ENCODE measurements at regions not wholly inside any gene's neighbourhood (a gene's known extent, or its start where the extent isn't known, plus 50 kb on each side); places are given as distances from the start of the nearest gene placed in this dataset.
"Not testable (repeated sequence)": the region's sequence is repeated elsewhere in the genome, so short reads cannot be mapped to it uniquely, and the experiment has no call there.

GRCh38 chr4:53943345-53944085 lies 120.9 kb downstream of the CHIC2 start:
- intact Hi-C loops (cut with DNase I; ENCODE audit: low total_unique reads), result no loop called here
- TF ChIP-seq, protein P1, sequence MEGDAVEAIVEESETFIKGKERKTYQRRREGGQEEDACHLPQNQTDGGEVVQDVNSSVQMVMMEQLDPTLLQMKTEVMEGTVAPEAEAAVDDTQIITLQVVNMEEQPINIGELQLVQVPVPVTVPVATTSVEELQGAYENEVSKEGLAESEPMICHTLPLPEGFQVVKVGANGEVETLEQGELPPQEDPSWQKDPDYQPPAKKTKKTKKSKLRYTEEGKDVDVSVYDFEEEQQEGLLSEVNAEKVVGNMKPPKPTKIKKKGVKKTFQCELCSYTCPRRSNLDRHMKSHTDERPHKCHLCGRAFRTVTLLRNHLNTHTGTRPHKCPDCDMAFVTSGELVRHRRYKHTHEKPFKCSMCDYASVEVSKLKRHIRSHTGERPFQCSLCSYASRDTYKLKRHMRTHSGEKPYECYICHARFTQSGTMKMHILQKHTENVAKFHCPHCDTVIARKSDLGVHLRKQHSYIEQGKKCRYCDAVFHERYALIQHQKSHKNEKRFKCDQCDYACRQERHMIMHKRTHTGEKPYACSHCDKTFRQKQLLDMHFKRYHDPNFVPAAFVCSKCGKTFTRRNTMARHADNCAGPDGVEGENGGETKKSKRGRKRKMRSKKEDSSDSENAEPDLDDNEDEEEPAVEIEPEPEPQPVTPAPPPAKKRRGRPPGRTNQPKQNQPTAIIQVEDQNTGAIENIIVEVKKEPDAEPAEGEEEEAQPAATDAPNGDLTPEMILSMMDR (IDR thresholded peaks at IDR 0.05 in 4 of 5, conservative IDR thresholded peaks at IDR 0.05 in 1 of 5), result no peak
- TF ChIP-seq POLR2A (IDR thresholded peaks at IDR 0.05), result no peak
- H3K27ac ChIP-seq, result no peak overlapping the region
- no peaks in the 10 kb centered on the region for H3K4me1 ChIP-seq
- peaks cover 0 to 3% (median 0%) of the 10 kb centered on the region in 3 donors for H3K9me3 ChIP-seq
- H3K4me3 ChIP-seq, result no peak overlapping the region
- in situ Hi-C loops (cut with MboI; ENCODE audit: low sequenced_read_pairs in 4 of 4), result loop anchor here in 1 of 4 donors (25.0 kb wide), 1 partner anchor 756 kb away; no protein-coding TSS in a partner anchor
- ATAC-seq (no peak), DNase-seq (no peak)
- H3K27me3 ChIP-seq, result no peaks in the 10 kb centered on the region
- peaks cover 0 to 3% of the 10 kb centered on the region in 2 donors for H3K36me3 ChIP-seq

DNA sequence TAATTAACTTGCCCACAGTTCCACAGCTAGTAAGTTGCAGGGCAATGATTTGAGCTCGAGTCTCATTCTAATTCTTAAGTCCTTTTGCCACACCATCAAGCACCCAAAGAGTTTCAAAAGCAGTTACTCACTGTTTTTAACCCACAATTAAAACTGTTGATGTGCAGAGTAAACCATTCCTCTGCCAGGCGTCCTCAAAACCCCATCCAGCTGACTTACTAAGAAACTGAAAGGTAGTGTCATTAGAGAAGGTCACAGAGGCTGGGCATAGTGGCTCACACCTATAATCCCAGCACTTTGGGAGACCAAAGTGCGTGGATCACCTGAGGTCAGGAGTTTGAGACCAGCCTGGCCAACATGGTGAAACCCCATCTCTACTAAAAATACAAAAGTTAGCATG lies 121.7 kb downstream of the CHIC2 start:
- TF ChIP-seq POLR2A (IDR thresholded peaks at IDR 0.05), result no peak
- TF ChIP-seq, protein P1 (IDR thresholded peaks at IDR 0.05 in 4 of 5, conservative IDR thresholded peaks at IDR 0.05 in 1 of 5), result no peak
- in situ Hi-C loops (cut with MboI; ENCODE audit: low sequenced_read_pairs in 4 of 4) (loop anchor here in 1 of 4 donors (25.0 kb wide), 1 partner anchor 755 kb away; no protein-coding TSS in a partner anchor), intact Hi-C loops (cut with DNase I; ENCODE audit: low total_unique reads) (no loop called here)
- H3K9me3 ChIP-seq, result peaks cover 0 to 3% (median 0%) of the 10 kb centered on the region in 3 donors
- no peaks in the 10 kb centered on the region for H3K4me1 ChIP-seq
- ATAC-seq (no peak), DNase-seq (no peak)
- H3K27me3 ChIP-seq, result no peaks in the 10 kb centered on the region
- H3K36me3 ChIP-seq, result peaks cover 0 to 3% of the 10 kb centered on the region in 2 donors
- no peak overlapping the region for H3K4me3 ChIP-seq
- H3K27ac ChIP-seq, result no peak overlapping the region

- in situ Hi-C loops (cut with MboI; ENCODE audit: low sequenced_read_pairs in 4 of 4), result loop anchor here in 1 of 4 donors (25.0 kb wide), 1 partner anchor 754 kb away; no protein-coding TSS in a partner anchor
- intact Hi-C loops (cut with DNase I; ENCODE audit: low total_unique reads), result no loop called here
Measured at GRCh38 chr4:53941331-53941730, 123.1 kb downstream of the CHIC2 start.

GRCh38 chr4:53939892-53940291 lies 124.5 kb downstream of the CHIC2 start:
- intact Hi-C loops (cut with DNase I; ENCODE audit: low total_unique reads); H3K9me3 ChIP-seq; ATAC-seq; H3K27me3 ChIP-seq; DNase-seq; H3K4me3 ChIP-seq; H3K4me1 ChIP-seq; H3K36me3 ChIP-seq; H3K27ac ChIP-seq: not testable (repeated sequence)
- in situ Hi-C loops (cut with MboI; ENCODE audit: low sequenced_read_pairs in 4 of 4), result loop anchor here in 1 of 4 donors (25.0 kb wide), 1 partner anchor 753 kb away; no protein-coding TSS in a partner anchor

More at GRCh38 chr4:53941331-53941730, 123.1 kb downstream of the CHIC2 start:
- no peaks in the 10 kb centered on the region for H3K27me3 ChIP-seq
- TF ChIP-seq, protein P1 (IDR thresholded peaks at IDR 0.05 in 4 of 5, conservative IDR thresholded peaks at IDR 0.05 in 1 of 5), result no peak
- no peak for TF ChIP-seq POLR2A (IDR thresholded peaks at IDR 0.05)
- ATAC-seq (no peak), DNase-seq (no peak)
- H3K4me3 ChIP-seq, result no peak overlapping the region
- H3K36me3 ChIP-seq, result peaks cover 0 to 3% of the 10 kb centered on the region in 2 donors
- H3K4me1 ChIP-seq, result no peaks in the 10 kb centered on the region
- peaks cover 0 to 3% (median 0%) of the 10 kb centered on the region in 3 donors for H3K9me3 ChIP-seq
- no peak overlapping the region for H3K27ac ChIP-seq

GRCh38 chr4:53937918-53938317 lies 126.5 kb downstream of the CHIC2 start:
- no peak overlapping the region for H3K4me3 ChIP-seq
- no peak for ATAC-seq
- intact Hi-C loops (cut with DNase I; ENCODE audit: low total_unique reads), result no loop called here
- H3K27ac ChIP-seq, result no peak overlapping the region
- H3K9me3 ChIP-seq, result peaks cover 0 to 3% (median 0%) of the 10 kb centered on the region in 3 donors
- H3K27me3 ChIP-seq, result no peaks in the 10 kb centered on the region
- TF ChIP-seq POLR2A (IDR thresholded peaks at IDR 0.05), result no peak
- TF ChIP-seq, protein P1 (IDR thresholded peaks at IDR 0.05 in 4 of 5, conservative IDR thresholded peaks at IDR 0.05 in 1 of 5), result no peak
- DNase-seq, result no peak
- H3K4me1 ChIP-seq, result no peaks in the 10 kb centered on the region
- peaks cover 0 to 3% of the 10 kb centered on the region in 2 donors for H3K36me3 ChIP-seq
- in situ Hi-C loops (cut with MboI; ENCODE audit: low sequenced_read_pairs in 4 of 4), result loop anchor here in 1 of 4 donors (25.0 kb wide), 1 partner anchor 751 kb away; no protein-coding TSS in a partner anchor

Measured in gastrocnemius medialis (tissue), 4 donors.